ENCODE measurements at regions not wholly inside any gene's neighbourhood (a gene's known extent, or its start where the extent isn't known, plus 50 kb on each side); places are given as distances from the start of the nearest gene placed in this dataset.

DNA sequence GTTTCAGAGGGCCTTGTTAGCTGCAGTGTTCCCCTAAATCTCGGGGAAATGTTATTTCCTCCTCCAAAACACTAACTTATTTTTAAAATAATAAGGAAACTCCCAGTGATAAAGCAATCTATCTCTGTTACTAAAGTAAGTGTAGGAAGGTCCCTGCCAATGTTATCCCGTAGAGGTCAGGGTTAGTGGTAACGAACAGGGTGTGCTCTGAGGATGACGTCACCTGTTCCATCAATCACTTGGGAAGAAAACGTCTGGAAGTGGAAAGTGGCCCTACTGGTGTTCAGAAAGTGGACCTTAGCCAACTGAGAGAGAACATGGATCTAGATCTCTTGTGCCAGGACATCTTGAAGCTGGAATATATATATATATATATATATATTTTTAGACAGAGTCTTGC lies 249.5 kb downstream of the BCOR start:
- H3K4me3 ChIP-seq = no peak overlapping the region
- peak in 2 of 5 donors; percentile 31 to 68 for DNase-seq
- no peaks in the 10 kb centered on the region for H3K27me3 ChIP-seq
- intact Hi-C loops (cut with DNase I) = no loop called here
- H3K27ac ChIP-seq = no peak overlapping the region
- WGBS, 3 donors = 23 to 25% (median 25%) methylated on average over 5 of the region's 5 CpGs
- no peak for TF ChIP-seq EP300 (IDR thresholded peaks at IDR 0.05)
- TF ChIP-seq, protein P1, sequence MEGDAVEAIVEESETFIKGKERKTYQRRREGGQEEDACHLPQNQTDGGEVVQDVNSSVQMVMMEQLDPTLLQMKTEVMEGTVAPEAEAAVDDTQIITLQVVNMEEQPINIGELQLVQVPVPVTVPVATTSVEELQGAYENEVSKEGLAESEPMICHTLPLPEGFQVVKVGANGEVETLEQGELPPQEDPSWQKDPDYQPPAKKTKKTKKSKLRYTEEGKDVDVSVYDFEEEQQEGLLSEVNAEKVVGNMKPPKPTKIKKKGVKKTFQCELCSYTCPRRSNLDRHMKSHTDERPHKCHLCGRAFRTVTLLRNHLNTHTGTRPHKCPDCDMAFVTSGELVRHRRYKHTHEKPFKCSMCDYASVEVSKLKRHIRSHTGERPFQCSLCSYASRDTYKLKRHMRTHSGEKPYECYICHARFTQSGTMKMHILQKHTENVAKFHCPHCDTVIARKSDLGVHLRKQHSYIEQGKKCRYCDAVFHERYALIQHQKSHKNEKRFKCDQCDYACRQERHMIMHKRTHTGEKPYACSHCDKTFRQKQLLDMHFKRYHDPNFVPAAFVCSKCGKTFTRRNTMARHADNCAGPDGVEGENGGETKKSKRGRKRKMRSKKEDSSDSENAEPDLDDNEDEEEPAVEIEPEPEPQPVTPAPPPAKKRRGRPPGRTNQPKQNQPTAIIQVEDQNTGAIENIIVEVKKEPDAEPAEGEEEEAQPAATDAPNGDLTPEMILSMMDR (IDR thresholded peaks at IDR 0.05) = no peak
- no peak for TF ChIP-seq POLR2A (IDR thresholded peaks at IDR 0.05)
- no peaks in the 10 kb centered on the region for H3K9me3 ChIP-seq
- no peaks in the 10 kb centered on the region for H3K36me3 ChIP-seq
- H3K4me1 ChIP-seq (ENCODE audit: insufficient read depth) = peaks cover 4% of the 10 kb centered on the region

DNA sequence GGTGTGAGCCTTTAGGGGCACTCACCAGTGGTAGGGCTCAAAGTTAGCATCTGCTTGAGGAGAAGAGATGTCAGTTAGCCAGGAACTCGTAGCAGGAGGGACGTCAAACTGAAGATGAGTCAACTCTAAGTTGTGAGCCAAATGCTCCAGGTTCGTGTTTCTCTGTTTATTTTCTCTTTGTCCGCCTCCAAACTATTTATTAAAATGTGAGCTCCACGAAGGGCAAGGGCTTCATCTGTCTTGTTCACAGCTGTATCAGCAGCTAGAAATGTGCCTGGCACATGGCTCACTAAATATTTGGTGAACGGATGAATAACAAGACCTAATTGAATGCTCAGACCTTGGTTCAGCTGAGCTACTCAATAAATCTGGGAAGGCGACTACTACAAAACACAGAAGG lies 248.9 kb downstream of the BCOR start:
- Histone ChIP-seq H3K27ac (no peak overlapping the region), H3K36me3 (no peaks in the 10 kb centered on the region), H3K9me3 (no peaks in the 10 kb centered on the region), H3K4me3 (no peak overlapping the region), H3K27me3 (no peaks in the 10 kb centered on the region), H3K4me1 (ENCODE audit: insufficient read depth) (peaks cover 4% of the 10 kb centered on the region)
- peak in 1 of 5 donors; percentile 42 for DNase-seq
- no peak for TF ChIP-seq EP300 (IDR thresholded peaks at IDR 0.05)
- TF ChIP-seq, protein P1 (IDR thresholded peaks at IDR 0.05) = peak in 1 of 3 donors; percentile 7
- WGBS, 3 donors = 41 to 51% (median 49%) methylated on average over 7 of the region's 7 CpGs
- intact Hi-C loops (cut with DNase I) = no loop called here

DNA sequence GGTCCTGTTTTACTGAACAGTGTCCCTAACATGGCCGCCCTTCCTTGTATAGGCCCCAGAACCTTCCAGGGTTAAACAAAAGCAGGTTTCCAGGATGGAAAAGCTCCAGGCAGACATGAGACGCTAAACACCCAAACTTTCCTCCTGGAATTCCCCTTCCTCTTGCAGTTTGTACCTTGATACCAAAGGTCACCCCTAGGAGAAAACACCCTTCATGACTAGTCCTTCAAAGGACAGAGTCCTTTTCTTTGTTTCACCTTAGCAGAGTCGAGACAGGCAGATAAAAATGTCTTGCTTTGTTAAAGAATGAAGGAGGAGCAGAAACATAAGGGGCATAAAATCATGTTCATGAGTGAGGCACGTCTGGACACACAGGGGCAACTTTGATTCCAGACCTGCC lies 247.5 kb downstream of the BCOR start:
- Histone ChIP-seq H3K4me3 (no peak overlapping the region), H3K36me3 (no peaks in the 10 kb centered on the region), H3K27ac (no peak overlapping the region), H3K9me3 (no peaks in the 10 kb centered on the region), H3K27me3 (no peaks in the 10 kb centered on the region), H3K4me1 (ENCODE audit: insufficient read depth) (peaks cover 4% of the 10 kb centered on the region)
- intact Hi-C loops (cut with DNase I) = no loop called here
- TF ChIP-seq, protein P1 (IDR thresholded peaks at IDR 0.05) = no peak
- TF ChIP-seq POLR2A (IDR thresholded peaks at IDR 0.05) (no peak), EP300 (IDR thresholded peaks at IDR 0.05) (no peak)
- WGBS, 3 donors = 64 to 69% (median 68%) methylated on average over 4 of the region's 4 CpGs
- no peak for DNase-seq

DNA sequence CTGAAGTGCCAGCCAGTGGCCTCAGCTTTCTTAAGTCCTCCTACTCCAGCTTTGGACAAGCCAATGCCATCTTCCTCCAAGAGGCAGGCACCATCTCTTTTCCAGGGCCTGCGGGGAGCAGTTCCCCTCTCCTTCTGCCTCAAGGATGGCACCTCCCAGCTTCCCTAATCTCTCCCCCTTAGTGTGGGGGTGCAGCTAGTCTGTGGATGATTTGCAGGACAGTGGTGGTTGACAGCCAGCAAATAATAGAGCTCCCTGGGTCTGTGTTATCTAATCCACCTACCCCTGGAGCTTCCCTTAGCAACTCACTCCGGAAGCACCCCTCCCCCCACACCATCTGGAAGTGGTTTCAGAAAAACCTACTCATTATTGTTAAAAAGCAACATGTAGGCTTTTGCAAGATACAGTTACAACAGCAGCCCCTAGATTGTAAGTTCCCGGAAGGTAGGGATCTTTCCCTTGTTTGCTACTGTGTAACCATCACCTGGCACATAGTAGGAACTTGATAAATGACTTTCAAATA lies 247.1 kb downstream of the BCOR start:
- H3K9me3 ChIP-seq = no peaks in the 10 kb centered on the region
- H3K27ac ChIP-seq = no peak overlapping the region
- H3K4me1 ChIP-seq (ENCODE audit: insufficient read depth) = peaks cover 4% of the 10 kb centered on the region
- no peaks in the 10 kb centered on the region for H3K27me3 ChIP-seq
- H3K4me3 ChIP-seq = no peak overlapping the region
- TF ChIP-seq, protein P1 (IDR thresholded peaks at IDR 0.05) = no peak
- TF ChIP-seq POLR2A (IDR thresholded peaks at IDR 0.05) = no peak
- TF ChIP-seq EP300 (IDR thresholded peaks at IDR 0.05) = no peak
- 55 to 71% (median 56%) methylated on average over 3 of the region's 3 CpGs for WGBS, 3 donors
- H3K36me3 ChIP-seq = no peaks in the 10 kb centered on the region
- intact Hi-C loops (cut with DNase I) = no loop called here
- peak in 1 of 5 donors; percentile 34 for DNase-seq

Data from ovary (tissue), 7 donors.